Glutamatergic neuron (in vitro differentiated cells): ENCODE measurements at regions not wholly inside any gene's neighbourhood (a gene's known extent, or its start where the extent isn't known, plus 50 kb on each side); places are given as distances from the start of the nearest gene placed in this dataset.

Experiments
- DNase-seq: peaks from one replicate; pipeline ENCODE4 v3.0.0; 2022
- H3K27ac Mint-ChIP-seq: one replicate; pipeline ENCODE4 v1.8.0; 2020; ENCODE audit warnings: mild to moderate bottlenecking, mixed read lengths, inconsistent platforms; ENCODE audit not compliant: unreplicated experiment
- H3K27me3 Mint-ChIP-seq: one replicate; pipeline ENCODE4 v1.8.0; 2020; ENCODE audit warnings: mild to moderate bottlenecking, moderate library complexity, mixed read lengths, inconsistent platforms; ENCODE audit not compliant: unreplicated experiment
- H3K36me3 Mint-ChIP-seq: one replicate; pipeline ENCODE4 v1.8.0; 2020; ENCODE audit warnings: mild to moderate bottlenecking, mixed read lengths, inconsistent platforms; ENCODE audit not compliant: unreplicated experiment
- H3K4me1 Mint-ChIP-seq: one replicate; pipeline ENCODE4 v1.8.0; 2020; ENCODE audit warnings: mild to moderate bottlenecking, low read depth, mixed read lengths, inconsistent platforms; ENCODE audit not compliant: unreplicated experiment
- H3K4me3 Mint-ChIP-seq: one replicate; pipeline ENCODE4 v1.8.0; 2020; ENCODE audit warnings: mild to moderate bottlenecking, mixed read lengths, inconsistent platforms; ENCODE audit not compliant: unreplicated experiment
- H3K9me3 Mint-ChIP-seq: one replicate; pipeline ENCODE4 v1.8.0; 2020; ENCODE audit warnings: mild to moderate bottlenecking, moderate library complexity, mixed read lengths, inconsistent platforms; ENCODE audit not compliant: unreplicated experiment
- TF ChIP-seq, protein P1 (sequence below): fragments of 200-600 bp; sonication (generic); IDR thresholded peaks from one replicate; pipeline ENCODE4 v1.5.0; 2021; ENCODE audit not compliant: partially characterized antibody, unreplicated experiment

DNA sequence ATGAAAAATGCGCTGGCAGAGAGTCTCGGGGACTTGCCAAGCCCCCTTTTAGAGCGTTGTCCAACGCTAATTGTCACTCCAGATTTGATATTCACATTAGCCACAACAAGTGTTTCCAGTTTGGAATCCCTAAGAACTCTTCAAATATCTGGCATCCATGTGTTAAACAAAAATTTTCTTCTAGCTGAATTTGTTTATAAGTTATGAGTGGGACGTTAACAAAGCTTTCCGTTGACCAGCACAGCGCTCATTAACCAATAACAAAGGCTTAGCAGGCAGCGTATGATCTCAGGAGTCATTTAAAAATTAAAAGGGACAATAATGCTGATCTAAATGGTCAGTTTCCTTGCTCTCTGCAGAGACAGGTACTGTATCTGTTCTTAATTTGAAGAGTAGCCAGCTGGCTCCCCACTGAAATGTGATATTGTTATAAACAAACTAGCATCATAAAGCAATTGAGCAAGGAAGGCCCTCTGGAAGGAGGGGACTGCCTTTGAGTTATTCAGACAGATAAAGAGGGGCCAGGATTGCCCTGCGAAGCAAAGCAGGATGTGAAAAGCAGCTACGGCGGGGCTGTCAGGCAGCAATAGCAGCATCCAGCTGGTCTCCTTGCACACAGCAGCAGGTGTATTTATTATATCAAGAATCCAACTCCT is 337.2 kb upstream of the SALL3 start:
- Mint-ChIP-seq H3K27ac (no peak overlapping the region), H3K36me3 (peaks cover 2% of the 10 kb centered on the region), H3K27me3 (peaks cover 4% of the 10 kb centered on the region), H3K4me3 (no peak overlapping the region), H3K9me3 (peaks cover 3% of the 10 kb centered on the region), H3K4me1 (no peaks in the 10 kb centered on the region)
- no peak for DNase-seq
- TF ChIP-seq, protein P1, sequence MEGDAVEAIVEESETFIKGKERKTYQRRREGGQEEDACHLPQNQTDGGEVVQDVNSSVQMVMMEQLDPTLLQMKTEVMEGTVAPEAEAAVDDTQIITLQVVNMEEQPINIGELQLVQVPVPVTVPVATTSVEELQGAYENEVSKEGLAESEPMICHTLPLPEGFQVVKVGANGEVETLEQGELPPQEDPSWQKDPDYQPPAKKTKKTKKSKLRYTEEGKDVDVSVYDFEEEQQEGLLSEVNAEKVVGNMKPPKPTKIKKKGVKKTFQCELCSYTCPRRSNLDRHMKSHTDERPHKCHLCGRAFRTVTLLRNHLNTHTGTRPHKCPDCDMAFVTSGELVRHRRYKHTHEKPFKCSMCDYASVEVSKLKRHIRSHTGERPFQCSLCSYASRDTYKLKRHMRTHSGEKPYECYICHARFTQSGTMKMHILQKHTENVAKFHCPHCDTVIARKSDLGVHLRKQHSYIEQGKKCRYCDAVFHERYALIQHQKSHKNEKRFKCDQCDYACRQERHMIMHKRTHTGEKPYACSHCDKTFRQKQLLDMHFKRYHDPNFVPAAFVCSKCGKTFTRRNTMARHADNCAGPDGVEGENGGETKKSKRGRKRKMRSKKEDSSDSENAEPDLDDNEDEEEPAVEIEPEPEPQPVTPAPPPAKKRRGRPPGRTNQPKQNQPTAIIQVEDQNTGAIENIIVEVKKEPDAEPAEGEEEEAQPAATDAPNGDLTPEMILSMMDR = no peak

DNA sequence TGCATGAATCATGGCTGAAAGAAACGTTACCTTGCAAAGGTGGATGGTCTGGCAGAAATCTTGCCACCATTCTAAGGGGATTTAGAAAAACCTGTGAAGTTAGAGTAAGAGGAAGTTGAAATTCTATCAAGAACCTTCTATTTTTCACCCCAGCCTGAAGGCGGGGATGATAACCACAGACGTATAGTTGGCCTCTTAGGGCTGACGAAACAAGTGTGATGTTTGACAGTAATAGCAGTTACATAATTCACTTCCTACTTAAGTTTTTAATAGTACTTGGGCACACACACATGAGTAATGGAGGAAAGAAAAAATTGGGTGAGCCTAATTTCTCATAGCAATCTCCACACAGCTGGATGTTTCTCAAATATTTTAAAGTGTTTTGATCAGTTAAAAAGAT is 336.6 kb upstream of the SALL3 start:
- no peak overlapping the region for H3K27ac Mint-ChIP-seq
- peaks cover 4% of the 10 kb centered on the region for H3K9me3 Mint-ChIP-seq
- H3K4me3 Mint-ChIP-seq = no peak overlapping the region
- H3K4me1 Mint-ChIP-seq = no peaks in the 10 kb centered on the region
- H3K36me3 Mint-ChIP-seq = peaks cover 6% of the 10 kb centered on the region
- DNase-seq = no peak
- TF ChIP-seq, protein P1 = no peak
- peaks cover 6% of the 10 kb centered on the region for H3K27me3 Mint-ChIP-seq

DNA sequence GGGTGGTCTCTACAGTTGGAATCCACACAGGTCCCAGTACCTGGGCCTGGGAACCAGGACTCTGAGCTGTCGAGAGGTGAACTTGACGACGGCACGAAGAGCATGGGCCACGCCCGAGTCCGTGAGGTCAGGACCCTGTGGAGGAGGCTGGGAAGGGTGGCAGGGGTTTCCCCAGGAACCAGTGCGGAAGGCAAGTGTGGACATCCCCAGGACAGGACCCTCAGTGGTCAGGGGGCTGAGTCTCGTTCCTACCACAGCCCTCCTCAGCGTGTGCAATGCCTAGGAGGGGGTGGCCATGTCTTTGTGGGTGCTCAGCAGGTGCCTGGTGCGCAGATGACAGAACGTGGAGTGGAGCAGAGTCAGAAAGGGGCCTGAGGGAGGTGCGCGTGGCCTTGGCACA is 335.6 kb upstream of the SALL3 start:
- H3K4me1 Mint-ChIP-seq = no peaks in the 10 kb centered on the region
- peaks cover 4% of the 10 kb centered on the region for H3K9me3 Mint-ChIP-seq

DNA sequence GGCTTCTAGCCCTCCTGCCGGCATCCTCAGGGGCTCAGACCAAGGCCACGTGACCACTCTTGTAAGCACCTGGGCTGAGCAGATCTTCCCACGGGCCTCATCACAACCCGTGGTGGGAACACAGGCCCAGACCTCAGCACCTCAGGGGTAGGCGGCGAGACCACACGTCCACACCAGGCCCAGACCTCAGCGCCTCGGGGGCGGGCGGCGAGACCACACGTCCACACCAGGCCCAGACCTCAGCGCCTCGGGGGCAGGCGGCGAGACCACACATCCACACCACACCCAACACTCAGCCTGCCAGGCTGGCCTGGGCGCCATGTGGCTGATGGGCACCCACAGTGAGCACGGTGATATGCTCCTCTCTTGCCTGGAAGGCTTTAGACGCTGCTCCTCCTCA is 334.4 kb upstream of the SALL3 start:
- no peaks in the 10 kb centered on the region for H3K4me1 Mint-ChIP-seq
- no peak for DNase-seq
- TF ChIP-seq, protein P1 = no peak
- peaks cover 4% of the 10 kb centered on the region for H3K9me3 Mint-ChIP-seq
- H3K36me3 Mint-ChIP-seq = peaks cover 6% of the 10 kb centered on the region
- H3K4me3 Mint-ChIP-seq = no peak overlapping the region
- H3K27ac Mint-ChIP-seq = no peak overlapping the region
- peaks cover 4% of the 10 kb centered on the region for H3K27me3 Mint-ChIP-seq

More for the DNA sequence above, 335.6 kb upstream of the SALL3 start:
- H3K4me3 Mint-ChIP-seq = no peak overlapping the region
- no peak overlapping the region for H3K27ac Mint-ChIP-seq
- H3K27me3 Mint-ChIP-seq = peaks cover 2% of the 10 kb centered on the region
- DNase-seq = no peak
- peaks cover 6% of the 10 kb centered on the region for H3K36me3 Mint-ChIP-seq
- TF ChIP-seq, protein P1 = no peak

DNA sequence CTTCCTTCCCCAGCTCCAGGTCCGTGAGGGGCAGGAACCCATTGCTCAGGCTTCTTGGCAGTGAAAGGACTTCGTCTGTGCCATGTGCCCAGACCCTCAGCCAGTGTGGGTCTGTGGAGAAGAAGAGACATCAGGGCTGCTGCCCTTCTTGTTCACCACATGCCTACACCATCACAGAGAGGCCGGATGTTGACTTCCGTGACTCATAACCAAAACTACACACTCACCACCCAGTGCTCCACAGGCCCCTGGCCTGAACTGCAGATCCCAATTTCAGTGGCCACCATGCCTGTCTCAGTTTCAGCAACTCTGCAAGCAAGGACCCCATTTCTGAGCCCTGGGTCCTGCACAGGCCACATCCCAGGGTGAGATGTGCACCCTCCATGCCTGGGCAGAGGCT is 332.6 kb upstream of the SALL3 start:
- Mint-ChIP-seq H3K4me1 (no peaks in the 10 kb centered on the region), H3K27ac (no peak overlapping the region), H3K9me3 (peaks cover 10% of the 10 kb centered on the region), H3K27me3 (peaks cover 5% of the 10 kb centered on the region), H3K4me3 (no peak overlapping the region), H3K36me3 (peaks cover 6% of the 10 kb centered on the region)
- TF ChIP-seq, protein P1 = no peak
- DNase-seq = no peak
